H9 (cell line): ENCODE measurements at regions not wholly inside any gene's neighbourhood (a gene's known extent, or its start where the extent isn't known, plus 50 kb on each side); places are given as distances from the start of the nearest gene placed in this dataset.

Experiments
- DNase-seq: peaks from one replicate; pipeline ENCODE4 v3.0.0-alpha.2; 2017
- H2AFZ ChIP-seq: one replicate; pipeline ENCODE4 v1.6.1; 2013; ENCODE audit warnings: mild to moderate bottlenecking, low read length, control low read depth, moderate library complexity
- H2AK5ac ChIP-seq: 2 replicates; pipeline ENCODE4 v1.6.1; 2013; ENCODE audit warnings: low read length, control low read depth, mixed read lengths; ENCODE audit not compliant: insufficient read length
- H2BK120ac ChIP-seq: one replicate; pipeline ENCODE4 v1.6.1; 2013; ENCODE audit warnings: low read depth, mild to moderate bottlenecking, low read length, control low read depth, inconsistent platforms; ENCODE audit not compliant: poor library complexity, severe bottlenecking
- H2BK12ac ChIP-seq: 2 replicates; pipeline ENCODE4 v1.6.1; 2013; ENCODE audit warnings: low read length, control low read depth, mixed read lengths, low read depth; ENCODE audit not compliant: insufficient read length
- H2BK15ac ChIP-seq: 2 replicates; pipeline ENCODE4 v1.6.1; 2013; ENCODE audit warnings: low read depth, low read length, control low read depth
- H2BK20ac ChIP-seq: one replicate; pipeline ENCODE4 v1.6.1; 2013; ENCODE audit warnings: low read depth, mild to moderate bottlenecking, low read length, control low read depth, inconsistent platforms; ENCODE audit not compliant: poor library complexity, severe bottlenecking
- H2BK5ac ChIP-seq: 2 replicates; pipeline ENCODE4 v1.6.1; 2013; ENCODE audit warnings: low read length, control low read depth, mixed read lengths; ENCODE audit not compliant: insufficient read length
- H3K14ac ChIP-seq: 2 replicates; pipeline ENCODE4 v1.6.1; 2013; ENCODE audit warnings: low read length, control low read depth; ENCODE audit not compliant: insufficient read depth
- H3K18ac ChIP-seq: 2 replicates; pipeline ENCODE4 v1.6.1; 2013; ENCODE audit warnings: low read depth, mild to moderate bottlenecking, mixed read lengths, low read length, control low read depth; ENCODE audit not compliant: insufficient read length
- H3K23ac ChIP-seq: 2 replicates; pipeline ENCODE4 v1.6.1; 2013; ENCODE audit warnings: low read length, control low read depth, mixed read lengths, low read depth; ENCODE audit not compliant: insufficient read length
- H3K23me2 ChIP-seq: 2 replicates; pipeline ENCODE4 v1.6.1; 2013; ENCODE audit warnings: low read depth, mild to moderate bottlenecking, mixed read lengths, low read length, control low read depth; ENCODE audit not compliant: insufficient read length, poor library complexity, severe bottlenecking
- H3K27ac ChIP-seq: 2 replicates; pipeline ENCODE4 v1.5.1; 2013; ENCODE audit warnings: low read length, control low read depth, mixed read lengths, low read depth; ENCODE audit not compliant: insufficient read length
- H3K27me3 ChIP-seq: 2 replicates; pipeline ENCODE4 v1.6.1; 2013; ENCODE audit warnings: low read length, control low read depth, inconsistent platforms; ENCODE audit not compliant: insufficient read depth
- H3K4ac ChIP-seq: 2 replicates; pipeline ENCODE4 v1.6.1; 2013; ENCODE audit warnings: low read depth, mild to moderate bottlenecking, control low read depth, inconsistent platforms, low read length, moderate library complexity
- H3K4me1 ChIP-seq: 2 replicates; pipeline ENCODE4 v1.6.1; 2013; ENCODE audit warnings: low read length, control low read depth, inconsistent platforms; ENCODE audit not compliant: insufficient read depth
- H3K4me2 ChIP-seq: 2 replicates; pipeline ENCODE4 v1.6.1; 2013; ENCODE audit warnings: low read length, control low read depth, mixed read lengths; ENCODE audit not compliant: insufficient read length, insufficient read depth
- H3K56ac ChIP-seq: 2 replicates; pipeline ENCODE4 v1.6.1; 2013; ENCODE audit warnings: low read depth, mild to moderate bottlenecking, mixed read lengths, low read length, control low read depth; ENCODE audit not compliant: insufficient read length
- H3K79me1 ChIP-seq: 2 replicates; pipeline ENCODE4 v1.6.1; 2013; ENCODE audit warnings: low read depth, mild to moderate bottlenecking, moderate library complexity, low read length, control low read depth, inconsistent platforms; ENCODE audit not compliant: insufficient read depth, poor library complexity, severe bottlenecking
- H3K79me2 ChIP-seq: 2 replicates; pipeline ENCODE4 v1.6.1; 2013; ENCODE audit warnings: low read length, control low read depth, inconsistent platforms; ENCODE audit not compliant: insufficient read depth
- H3K9ac ChIP-seq: 2 replicates; pipeline ENCODE4 v1.6.1; 2013; ENCODE audit warnings: low read length, control low read depth, mixed read lengths; ENCODE audit not compliant: insufficient read length; ENCODE audit errors: extremely low read depth
- H3K9me3 ChIP-seq: one replicate; pipeline ENCODE4 v1.6.1; 2013; ENCODE audit warnings: low read depth, low read length, inconsistent platforms; ENCODE audit not compliant: control insufficient read depth
- H3T11ph ChIP-seq: one replicate; pipeline ENCODE4 v1.6.1; 2013; ENCODE audit warnings: mild to moderate bottlenecking, low read length, control low read depth, inconsistent platforms
- H4K20me1 ChIP-seq: one replicate; pipeline ENCODE4 v1.6.1; 2013; ENCODE audit not compliant: control insufficient read depth, insufficient read length, insufficient read depth
- H4K5ac ChIP-seq: 2 replicates; pipeline ENCODE4 v1.6.1; 2013; ENCODE audit warnings: low read depth, mild to moderate bottlenecking, mixed read lengths, low read length, control low read depth; ENCODE audit not compliant: insufficient read length
- H4K8ac ChIP-seq: replicated peaks from 2 replicates; pipeline ENCODE4 v1.6.1; 2013; ENCODE audit warnings: low read length, control low read depth, mixed read lengths, low read depth; ENCODE audit not compliant: insufficient read length
- H4K91ac ChIP-seq: 2 replicates; pipeline ENCODE4 v1.6.1; 2013; ENCODE audit warnings: low read depth, mild to moderate bottlenecking, moderate library complexity, mixed read lengths, low read length, control low read depth; ENCODE audit not compliant: insufficient read length
- H3K27ac Mint-ChIP-seq, 3 experiments: 2 replicates in 2 of 3; 3 replicates in 1 of 3; pipeline ENCODE4 v1.8.0; 2020 to 2021; ENCODE audit warnings: mixed read lengths in 3 of 3, mild to moderate bottlenecking in 1 of 3, moderate library complexity in 1 of 3
- H3K27me3 Mint-ChIP-seq: 2 replicates; pipeline ENCODE4 v1.8.0; 2021; ENCODE audit warnings: low read depth, mild to moderate bottlenecking, moderate library complexity, mixed read lengths
- H3K36me3 Mint-ChIP-seq, 3 experiments: 2 replicates in 2 of 3; 3 replicates in 1 of 3; pipeline ENCODE4 v1.8.0; 2020 to 2021; ENCODE audit warnings: low read depth in 3 of 3, mixed read lengths in 3 of 3; ENCODE audit not compliant: insufficient read depth in 1 of 3
- H3K4me1 Mint-ChIP-seq, 2 experiments: 2 replicates each; pipeline ENCODE4 v1.8.0; 2020; ENCODE audit warnings: mixed read lengths in 2 of 2
- H3K4me3 Mint-ChIP-seq, 2 experiments: 2 replicates in 1 of 2; 3 replicates in 1 of 2; pipeline ENCODE4 v1.8.0; 2020 to 2021; ENCODE audit warnings: mild to moderate bottlenecking in 2 of 2, mixed read lengths in 2 of 2, moderate library complexity in 1 of 2
- H3K9me3 Mint-ChIP-seq, 2 experiments: 2 replicates in 1 of 2; 3 replicates in 1 of 2; pipeline ENCODE4 v1.8.0; 2020; ENCODE audit warnings: mild to moderate bottlenecking in 2 of 2, mixed read lengths in 2 of 2, moderate library complexity in 1 of 2
- WGBS: extraction: QIAGEN DNeasy Blood & Tissue Kit; methylation state at CpG from one replicate; pipeline ENCODE4 v1.1.7; 2013; ENCODE audit warnings: missing lambda C conversion rate, low lambda C conversion rate, mixed read lengths; ENCODE audit not compliant: insufficient read length; ENCODE audit errors: extremely low coverage; 5-methylcytosine and 5-hydroxymethylcytosine counted together
- TF ChIP-seq, protein P1 (sequence below): fragments of 200-600 bp; sonication (generic); conservative IDR thresholded peaks from 3 replicates; pipeline ENCODE4 v1.8.0; 2021; ENCODE audit warnings: antibody characterized with exemption, mild to moderate bottlenecking

DNA sequence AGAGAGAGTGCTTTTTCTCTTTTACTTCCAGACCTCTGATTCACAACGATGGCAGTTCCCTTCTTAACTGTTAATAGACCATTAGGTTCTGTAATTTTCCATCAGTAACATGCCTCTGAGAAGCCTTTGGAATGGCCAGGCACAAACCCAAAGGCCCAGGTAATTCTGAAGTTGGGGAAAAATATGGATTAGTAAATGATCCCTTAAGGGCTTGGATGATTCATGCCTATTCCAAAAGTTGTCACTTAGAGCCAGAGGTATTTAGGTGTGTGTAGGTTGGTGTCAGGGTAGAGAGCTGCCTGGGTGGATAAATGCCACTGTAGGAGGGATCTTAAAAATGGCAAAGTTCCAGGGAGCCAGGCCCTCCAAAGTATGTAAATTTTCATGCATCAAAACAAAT lies 228.8 kb downstream of the PLK2 start:
- H3K79me1 ChIP-seq, result no peaks in the 10 kb centered on the region
- H2AFZ ChIP-seq, result no peak overlapping the region
- no peak overlapping the region for H3K27ac Mint-ChIP-seq
- H2BK5ac ChIP-seq, result no peak overlapping the region
- H3K27me3 Mint-ChIP-seq, result no peaks in the 10 kb centered on the region
- no peak overlapping the region for H3K4me2 ChIP-seq
- DNase-seq, result no peak
- no peak overlapping the region for H2BK20ac ChIP-seq
- TF ChIP-seq, protein P1, sequence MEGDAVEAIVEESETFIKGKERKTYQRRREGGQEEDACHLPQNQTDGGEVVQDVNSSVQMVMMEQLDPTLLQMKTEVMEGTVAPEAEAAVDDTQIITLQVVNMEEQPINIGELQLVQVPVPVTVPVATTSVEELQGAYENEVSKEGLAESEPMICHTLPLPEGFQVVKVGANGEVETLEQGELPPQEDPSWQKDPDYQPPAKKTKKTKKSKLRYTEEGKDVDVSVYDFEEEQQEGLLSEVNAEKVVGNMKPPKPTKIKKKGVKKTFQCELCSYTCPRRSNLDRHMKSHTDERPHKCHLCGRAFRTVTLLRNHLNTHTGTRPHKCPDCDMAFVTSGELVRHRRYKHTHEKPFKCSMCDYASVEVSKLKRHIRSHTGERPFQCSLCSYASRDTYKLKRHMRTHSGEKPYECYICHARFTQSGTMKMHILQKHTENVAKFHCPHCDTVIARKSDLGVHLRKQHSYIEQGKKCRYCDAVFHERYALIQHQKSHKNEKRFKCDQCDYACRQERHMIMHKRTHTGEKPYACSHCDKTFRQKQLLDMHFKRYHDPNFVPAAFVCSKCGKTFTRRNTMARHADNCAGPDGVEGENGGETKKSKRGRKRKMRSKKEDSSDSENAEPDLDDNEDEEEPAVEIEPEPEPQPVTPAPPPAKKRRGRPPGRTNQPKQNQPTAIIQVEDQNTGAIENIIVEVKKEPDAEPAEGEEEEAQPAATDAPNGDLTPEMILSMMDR, result no peak
- no peak overlapping the region for H4K8ac ChIP-seq
- no peaks in the 10 kb centered on the region for H4K20me1 ChIP-seq
- H2BK15ac ChIP-seq, result no peak overlapping the region
- no peak overlapping the region for H3T11ph ChIP-seq
- no peaks in the 10 kb centered on the region for H3K4me1 Mint-ChIP-seq
- H3K4me3 Mint-ChIP-seq, result no peak overlapping the region
- H3K27ac ChIP-seq, result no peak overlapping the region
- no peaks in the 10 kb centered on the region for H3K23me2 ChIP-seq
- no peak overlapping the region for H2BK120ac ChIP-seq
- H3K9me3 Mint-ChIP-seq, result no peaks in the 10 kb centered on the region
- no peak overlapping the region for H3K56ac ChIP-seq
- H3K4me1 ChIP-seq, result no peaks in the 10 kb centered on the region
- H3K79me2 ChIP-seq, result no peaks in the 10 kb centered on the region
- H3K9me3 ChIP-seq, result no peaks in the 10 kb centered on the region
- no peak overlapping the region for H4K5ac ChIP-seq
- no CpG with 5 or more reads among the region's 1 CpG for WGBS
- no peak overlapping the region for H2AK5ac ChIP-seq
- H4K91ac ChIP-seq, result no peak overlapping the region
- H3K4ac ChIP-seq, result no peak overlapping the region
- no peak overlapping the region for H3K23ac ChIP-seq
- H2BK12ac ChIP-seq, result no peak overlapping the region
- H3K9ac ChIP-seq, result no peak overlapping the region
- H3K14ac ChIP-seq, result no peak overlapping the region
- no peaks in the 10 kb centered on the region for H3K27me3 ChIP-seq
- no peak overlapping the region for H3K18ac ChIP-seq
- no peaks in the 10 kb centered on the region for H3K36me3 Mint-ChIP-seq
